Gastrocnemius medialis (tissue), 4 donors: ENCODE measurements at regions not wholly inside any gene's neighbourhood (a gene's known extent, or its start where the extent isn't known, plus 50 kb on each side); places are given as distances from the start of the nearest gene placed in this dataset.

ENCODE experiments used
- CTCF ChIP-seq, 5 experiments: fragments of 450-650 bp in 3 of 5; fragments of 200-600 bp in 2 of 5; sonication (generic) in 2 of 5; IDR thresholded peaks in 4 of 5; conservative IDR thresholded peaks in 1 of 5; 1 replicate in 4 of 5; 2 replicates in 1 of 5; pipeline ENCODE4 v1.5.1; 2016 to 2019; ENCODE audit warnings: antibody characterized with exemption in 5 of 5, mild to moderate bottlenecking in 3 of 5, moderate library complexity in 3 of 5
- POLR2A ChIP-seq, 2 donors: fragments of 450-650 bp; IDR thresholded peaks; one replicate each; pipeline ENCODE4 v1.6.1; 2017; ENCODE audit warnings: antibody characterized with exemption in 2 of 2, mild to moderate bottlenecking in 2 of 2, moderate library complexity in 2 of 2

GRCh38 chr10:31607481-31607880, 288.5 kb downstream of the ZEB1 start:
- TF ChIP-seq CTCF (IDR thresholded peaks at IDR 0.05 in 4 of 5, conservative IDR thresholded peaks at IDR 0.05 in 1 of 5) (no peak), POLR2A (IDR thresholded peaks at IDR 0.05) (no peak)
